ENCODE measurements at regions not wholly inside any gene's neighbourhood (a gene's known extent, or its start where the extent isn't known, plus 50 kb on each side); places are given as distances from the start of the nearest gene placed in this dataset.

- no peak for DNase-seq (ENCODE audit: low read depth)
These were observed 791.2 kb upstream of the FAT3 start for GRCh38 chr11:91433284-91434010.

GRCh38 chr11:91421641-91422040 is 803.0 kb upstream of the FAT3 start:
- no peak for DNase-seq (ENCODE audit: low read depth)
- TF ChIP-seq CTCF (IDR thresholded peaks at IDR 0.05; ENCODE audit: insufficient read depth, low read length, poor library complexity, severe bottlenecking): no peak
- no peaks in the 10 kb centered on the region for H3K36me3 ChIP-seq (ENCODE audit: control insufficient read depth, insufficient read depth, low read length)
- no peak overlapping the region for H3K4me3 ChIP-seq (ENCODE audit: low read depth, low read length)
- no peaks in the 10 kb centered on the region for H3K27me3 ChIP-seq (ENCODE audit: control insufficient read depth, insufficient read depth, low read length)

More at GRCh38 chr11:91433284-91434010, 791.2 kb upstream of the FAT3 start:
- Histone ChIP-seq H3K36me3 (ENCODE audit: control insufficient read depth, insufficient read depth, low read length) (no peaks in the 10 kb centered on the region), H3K27me3 (ENCODE audit: control insufficient read depth, insufficient read depth, low read length) (no peaks in the 10 kb centered on the region), H3K4me3 (ENCODE audit: low read depth, low read length) (no peak overlapping the region)
- TF ChIP-seq CTCF (IDR thresholded peaks at IDR 0.05; ENCODE audit: insufficient read depth, low read length, poor library complexity, severe bottlenecking): no peak

- no peak for TF ChIP-seq CTCF (IDR thresholded peaks at IDR 0.05; ENCODE audit: insufficient read depth, low read length, poor library complexity, severe bottlenecking)
- Histone ChIP-seq H3K36me3 (ENCODE audit: control insufficient read depth, insufficient read depth, low read length) (no peaks in the 10 kb centered on the region), H3K4me3 (ENCODE audit: low read depth, low read length) (no peak overlapping the region), H3K27me3 (ENCODE audit: control insufficient read depth, insufficient read depth, low read length) (no peaks in the 10 kb centered on the region)
- no peak for DNase-seq (ENCODE audit: low read depth)
These were observed 816.8 kb upstream of the FAT3 start for GRCh38 chr11:91407842-91408241.

GRCh38 chr11:91406009-91406408 is 818.6 kb upstream of the FAT3 start:
- H3K4me3 ChIP-seq (ENCODE audit: low read depth, low read length): no peak overlapping the region
- no peak for DNase-seq (ENCODE audit: low read depth)
- no peak for TF ChIP-seq CTCF (IDR thresholded peaks at IDR 0.05; ENCODE audit: insufficient read depth, low read length, poor library complexity, severe bottlenecking)
- H3K27me3 ChIP-seq (ENCODE audit: control insufficient read depth, insufficient read depth, low read length): no peaks in the 10 kb centered on the region
- H3K36me3 ChIP-seq (ENCODE audit: control insufficient read depth, insufficient read depth, low read length): no peaks in the 10 kb centered on the region

- Histone ChIP-seq H3K4me3 (ENCODE audit: low read depth, low read length) (no peak overlapping the region), H3K27me3 (ENCODE audit: control insufficient read depth, insufficient read depth, low read length) (no peaks in the 10 kb centered on the region), H3K36me3 (ENCODE audit: control insufficient read depth, insufficient read depth, low read length) (no peaks in the 10 kb centered on the region)
- no peak for DNase-seq (ENCODE audit: low read depth)
- TF ChIP-seq CTCF (IDR thresholded peaks at IDR 0.05; ENCODE audit: insufficient read depth, low read length, poor library complexity, severe bottlenecking): no peak
These were observed 820.3 kb upstream of the FAT3 start for GRCh38 chr11:91404344-91404743.

GRCh38 chr11:91397134-91397468 is 827.5 kb upstream of the FAT3 start:
- no peak for DNase-seq (ENCODE audit: low read depth)
- Histone ChIP-seq H3K4me3 (ENCODE audit: low read depth, low read length) (no peak overlapping the region), H3K36me3 (ENCODE audit: control insufficient read depth, insufficient read depth, low read length) (no peaks in the 10 kb centered on the region), H3K27me3 (ENCODE audit: control insufficient read depth, insufficient read depth, low read length) (no peaks in the 10 kb centered on the region)
- TF ChIP-seq CTCF (IDR thresholded peaks at IDR 0.05; ENCODE audit: insufficient read depth, low read length, poor library complexity, severe bottlenecking): no peak

Measured in kidney epithelial cell (primary cell).